DOHH2 (cell line): ENCODE measurements at regions not wholly inside any gene's neighbourhood (a gene's known extent, or its start where the extent isn't known, plus 50 kb on each side); places are given as distances from the start of the nearest gene placed in this dataset.

ENCODE experiments used
- H3F3A ChIP-seq: fragments of 200-600 bp; sonication (generic), shearing (Covaris generic); 2 replicates; pipeline ENCODE4 v1.6.0; 2016; ENCODE audit warnings: antibody characterized with exemption, mild to moderate bottlenecking; ENCODE audit not compliant: control insufficient read depth, insufficient read depth
- H3K27ac ChIP-seq: fragments of 200-600 bp; sonication (generic); 2 replicates; pipeline ENCODE4 v1.5.1; 2014; ENCODE audit warnings: low read depth, mild to moderate bottlenecking, low read length, moderate library complexity
- H3K27me3 ChIP-seq: fragments of 200-600 bp; sonication (generic); 2 replicates; pipeline ENCODE4 v1.6.1; 2014; ENCODE audit warnings: mild to moderate bottlenecking, low read length, mixed read lengths; ENCODE audit not compliant: control insufficient read depth
- H3K36me3 ChIP-seq: fragments of 200-600 bp; sonication (generic); 2 replicates; pipeline ENCODE4 v1.6.1; 2014; ENCODE audit warnings: mild to moderate bottlenecking, low read length, moderate library complexity, mixed read lengths; ENCODE audit not compliant: control insufficient read depth
- H3K4me1 ChIP-seq: fragments of 200-600 bp; sonication (generic); 2 replicates; pipeline ENCODE4 v1.6.1; 2014; ENCODE audit warnings: mild to moderate bottlenecking, low read length, mixed read lengths; ENCODE audit not compliant: control insufficient read depth
- H3K4me2 ChIP-seq: fragments of 200-600 bp; sonication (generic); 2 replicates; pipeline ENCODE4 v1.6.0; 2014; ENCODE audit warnings: mild to moderate bottlenecking, low read length, moderate library complexity
- H3K4me3 ChIP-seq: fragments of 200-600 bp; sonication (generic); 2 replicates; pipeline ENCODE4 v1.5.1; 2014; ENCODE audit warnings: mild to moderate bottlenecking, low read length, mixed read lengths
- H3K79me2 ChIP-seq: fragments of 200-600 bp; sonication (generic); 2 replicates; pipeline ENCODE4 v1.6.1; 2014; ENCODE audit warnings: mild to moderate bottlenecking, low read length, mixed read lengths; ENCODE audit not compliant: control insufficient read depth
- H3K9me2 ChIP-seq: fragments of 200-600 bp; sonication (generic); replicated peaks from 2 replicates; pipeline ENCODE4 v1.6.1; 2014; ENCODE audit warnings: mild to moderate bottlenecking, low read length, mixed read lengths; ENCODE audit not compliant: control insufficient read depth
- H3K9me3 ChIP-seq: fragments of 200-600 bp; sonication (generic); 2 replicates; pipeline ENCODE4 v1.6.1; 2014; ENCODE audit warnings: antibody characterized with exemption, low read length, mixed read lengths; ENCODE audit not compliant: control insufficient read depth, insufficient read depth
- H4K20me1 ChIP-seq: fragments of 200-600 bp; sonication (generic); 2 replicates; pipeline ENCODE4 v1.6.0; 2014; ENCODE audit warnings: low read depth, mild to moderate bottlenecking, antibody characterized with exemption, low read length, moderate library complexity; ENCODE audit not compliant: control insufficient read depth, insufficient read depth
- CTCF ChIP-seq: fragments of 200-600 bp; sonication (generic); IDR thresholded peaks from one replicate; pipeline ENCODE4 v1.5.1; 2014; ENCODE audit warnings: antibody characterized with exemption, mild to moderate bottlenecking, low read depth, low read length; ENCODE audit not compliant: poor library complexity, severe bottlenecking
- EZH2phosphoT487 ChIP-seq: fragments of 200-600 bp; sonication (generic); IDR thresholded peaks from 2 replicates; pipeline ENCODE4 v1.6.1; 2017; ENCODE audit warnings: borderline replicate concordance, mild to moderate bottlenecking, antibody characterized with exemption, low read length, moderate library complexity, mixed read lengths

- Histone ChIP-seq H3K79me2 (no peaks in the 10 kb centered on the region), H3K27ac (no peak overlapping the region), H3F3A (no peaks in the 10 kb centered on the region), H3K36me3 (no peaks in the 10 kb centered on the region), H3K4me2 (no peak overlapping the region), H3K4me1 (0 out of 2 replicates have a peak, but pooled peaks cover 4% of the 10 kb centered on the region), H4K20me1 (no peaks in the 10 kb centered on the region), H3K4me3 (no peak overlapping the region), H3K9me2 (no peaks in the 10 kb centered on the region), H3K9me3 (no peaks in the 10 kb centered on the region), H3K27me3 (no peaks in the 10 kb centered on the region)
- no peak for TF ChIP-seq EZH2phosphoT487
- no peak for TF ChIP-seq CTCF
These were observed 475.0 kb upstream of the CBLB start for GRCh38 chr3:106343811-106344210.

GRCh38 chr3:106345353-106346027 is 476.7 kb upstream of the CBLB start:
- H3K9me3 ChIP-seq: no peaks in the 10 kb centered on the region
- no peak for TF ChIP-seq CTCF
- TF ChIP-seq EZH2phosphoT487: no peak
- no peaks in the 10 kb centered on the region for H3K27me3 ChIP-seq
- H3K4me1 ChIP-seq: 0 out of 2 replicates have a peak, but pooled peaks cover 4% of the 10 kb centered on the region
- H3K4me2 ChIP-seq: no peak overlapping the region
- H4K20me1 ChIP-seq: no peaks in the 10 kb centered on the region
- H3K27ac ChIP-seq: no peak overlapping the region
- no peaks in the 10 kb centered on the region for H3K36me3 ChIP-seq
- H3K9me2 ChIP-seq: no peaks in the 10 kb centered on the region
- no peak overlapping the region for H3K4me3 ChIP-seq
- H3K79me2 ChIP-seq: no peaks in the 10 kb centered on the region
- H3F3A ChIP-seq: no peaks in the 10 kb centered on the region

- Histone ChIP-seq H3K4me1 (0 out of 2 replicates have a peak, but pooled peaks cover 4% of the 10 kb centered on the region), H3K27ac (no peak overlapping the region), H3K9me2 (no peaks in the 10 kb centered on the region), H3K36me3 (no peaks in the 10 kb centered on the region), H3K4me3 (no peak overlapping the region), H3K79me2 (no peaks in the 10 kb centered on the region), H3F3A (no peaks in the 10 kb centered on the region), H3K4me2 (no peak overlapping the region), H3K9me3 (no peaks in the 10 kb centered on the region), H4K20me1 (no peaks in the 10 kb centered on the region), H3K27me3 (no peaks in the 10 kb centered on the region)
- TF ChIP-seq EZH2phosphoT487 (no peak), CTCF (no peak)
These were observed 478.5 kb upstream of the CBLB start for GRCh38 chr3:106347350-106347749.
